RKO (cell line): ENCODE measurements at regions not wholly inside any gene's neighbourhood (a gene's known extent, or its start where the extent isn't known, plus 50 kb on each side); places are given as distances from the start of the nearest gene placed in this dataset.

Source experiments
- DNase-seq: peaks from one replicate; pipeline ENCODE4 v3.0.0-alpha.2; 2016; ENCODE audit warnings: low spot score

DNA sequence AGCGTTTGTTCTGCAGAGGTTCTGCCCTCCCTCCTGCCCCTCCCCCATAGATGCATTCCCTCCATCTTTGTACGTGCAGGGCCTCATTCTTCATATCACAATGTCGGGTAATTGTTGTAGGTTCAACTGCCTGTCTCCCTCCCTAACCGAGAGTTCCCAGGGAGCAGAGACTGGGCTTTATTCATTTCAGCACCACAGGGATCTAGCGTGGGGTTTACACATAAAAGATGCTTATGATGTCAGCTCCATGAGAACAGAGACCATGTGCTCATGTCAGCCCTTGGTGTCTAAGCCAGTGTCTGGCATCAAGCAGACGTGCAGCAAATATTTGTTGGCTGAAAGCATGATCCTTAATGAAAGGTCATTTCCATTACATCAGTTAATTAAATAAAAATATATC lies 298.9 kb upstream of the TRIB2 start:
- no peak for DNase-seq

DNA sequence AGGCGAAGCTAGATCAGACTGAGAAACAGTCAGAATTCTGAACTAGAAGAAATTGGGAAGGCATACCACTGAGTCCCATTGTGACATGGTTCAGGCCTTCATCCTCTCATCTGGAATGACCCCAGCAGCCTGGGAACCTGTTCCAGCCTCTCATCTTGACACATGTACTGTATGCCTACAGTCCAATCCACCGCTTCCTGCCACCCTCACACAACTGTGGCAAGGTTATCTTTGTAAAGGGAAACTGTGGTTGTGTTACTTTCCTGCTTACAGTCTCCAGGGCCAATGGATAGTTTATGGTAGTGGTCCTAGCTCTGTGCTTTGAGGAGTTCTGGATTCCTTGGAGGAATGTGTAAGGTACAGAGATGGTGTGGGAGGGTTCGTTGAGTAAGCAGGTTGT lies 296.9 kb upstream of the TRIB2 start:
- DNase-seq: no peak

DNA sequence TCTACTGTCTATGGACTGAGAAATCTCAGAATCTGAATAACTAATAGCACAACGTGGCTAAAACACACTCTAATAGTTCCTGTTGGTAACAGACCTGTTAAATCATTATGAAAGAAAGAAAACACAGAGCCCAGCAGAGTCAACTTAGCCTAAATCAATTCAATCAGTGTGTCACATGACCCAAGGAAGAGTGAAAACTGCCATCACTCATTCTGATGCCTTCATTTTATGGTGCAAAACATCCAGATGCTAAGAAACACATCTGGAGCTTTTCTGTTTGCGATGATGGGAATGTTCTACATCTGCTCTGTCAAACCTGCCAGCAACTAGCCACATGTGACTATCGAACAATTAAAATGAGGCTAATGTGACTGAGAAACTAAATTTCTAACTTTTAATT lies 295.7 kb upstream of the TRIB2 start:
- no peak for DNase-seq

DNA sequence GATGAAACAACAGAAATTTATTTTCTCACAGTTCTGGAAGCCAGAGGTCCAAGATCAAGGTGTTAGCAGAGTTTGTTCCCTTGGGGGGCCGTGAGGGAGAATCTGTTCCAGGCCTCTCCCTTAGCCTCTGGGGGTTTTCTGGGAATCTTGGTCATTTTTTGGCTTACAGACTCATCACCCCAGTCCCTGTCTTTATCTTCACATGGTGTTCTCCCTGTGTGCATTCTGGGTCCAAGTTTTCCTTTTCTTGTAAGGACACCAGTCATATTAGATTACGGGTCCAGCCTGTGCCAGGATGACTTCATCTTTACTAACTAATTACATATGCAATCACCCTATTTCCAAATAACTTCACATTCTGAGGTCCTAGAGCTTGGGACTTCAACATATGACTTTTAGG lies 292.5 kb upstream of the TRIB2 start:
- DNase-seq: no peak

DNA sequence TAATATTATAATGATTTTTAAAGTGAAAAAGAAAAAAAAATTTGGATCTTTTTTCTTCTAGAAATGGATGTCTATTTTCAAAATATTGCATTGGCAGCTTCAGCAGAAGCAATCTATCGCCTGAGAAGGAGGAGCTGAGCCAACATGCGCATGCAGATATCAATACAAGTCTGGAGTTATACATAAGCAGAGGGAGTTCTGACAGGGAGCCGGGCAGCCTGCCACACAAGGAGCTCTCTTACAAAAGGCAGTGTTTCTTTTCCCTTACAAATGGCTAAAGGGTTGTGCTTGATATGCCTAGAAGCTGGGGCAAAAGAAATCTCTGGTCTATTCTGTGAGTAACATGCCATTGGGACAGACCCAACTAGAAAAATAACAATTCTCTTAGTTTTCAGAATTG lies 291.9 kb upstream of the TRIB2 start:
- DNase-seq: no peak

DNA sequence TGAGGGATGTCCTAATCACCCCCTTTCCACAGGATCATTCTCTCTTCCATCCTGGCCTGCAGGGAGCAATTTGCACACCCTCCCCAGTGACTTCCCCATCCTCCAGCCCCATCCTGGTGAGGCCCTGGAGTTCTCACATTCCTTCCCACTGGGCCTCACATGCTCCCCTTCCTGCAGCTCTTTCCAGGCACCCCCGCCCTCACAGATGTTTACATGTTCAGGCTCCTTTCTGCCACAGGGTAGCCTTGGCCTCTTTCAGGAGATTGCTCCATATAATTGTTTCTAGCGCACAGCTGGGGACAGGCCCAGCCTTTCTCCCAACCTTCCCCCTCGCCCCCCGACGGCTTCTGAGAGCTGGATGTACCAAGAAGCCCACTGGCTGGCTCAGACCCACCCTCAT lies 288.4 kb upstream of the TRIB2 start:
- no peak for DNase-seq

DNA sequence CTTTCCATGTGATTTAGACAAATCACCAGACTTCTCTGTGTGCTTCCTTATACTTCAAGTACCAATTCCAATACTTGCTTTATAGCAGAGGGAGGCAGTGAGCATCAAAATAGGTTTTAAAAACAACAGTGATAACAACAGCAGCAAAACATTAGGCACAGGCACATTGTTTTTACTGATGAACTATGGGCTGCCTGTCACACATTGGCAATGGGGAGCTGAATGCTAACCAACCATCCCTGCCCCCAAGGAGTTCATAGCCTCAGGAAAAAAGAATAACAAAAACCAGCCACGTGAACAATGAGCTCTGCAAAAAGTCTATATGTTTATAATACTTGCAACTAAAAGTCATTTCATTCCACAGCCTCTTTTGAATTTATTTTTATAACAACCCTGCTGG lies 287.9 kb upstream of the TRIB2 start:
- no peak for DNase-seq

DNA sequence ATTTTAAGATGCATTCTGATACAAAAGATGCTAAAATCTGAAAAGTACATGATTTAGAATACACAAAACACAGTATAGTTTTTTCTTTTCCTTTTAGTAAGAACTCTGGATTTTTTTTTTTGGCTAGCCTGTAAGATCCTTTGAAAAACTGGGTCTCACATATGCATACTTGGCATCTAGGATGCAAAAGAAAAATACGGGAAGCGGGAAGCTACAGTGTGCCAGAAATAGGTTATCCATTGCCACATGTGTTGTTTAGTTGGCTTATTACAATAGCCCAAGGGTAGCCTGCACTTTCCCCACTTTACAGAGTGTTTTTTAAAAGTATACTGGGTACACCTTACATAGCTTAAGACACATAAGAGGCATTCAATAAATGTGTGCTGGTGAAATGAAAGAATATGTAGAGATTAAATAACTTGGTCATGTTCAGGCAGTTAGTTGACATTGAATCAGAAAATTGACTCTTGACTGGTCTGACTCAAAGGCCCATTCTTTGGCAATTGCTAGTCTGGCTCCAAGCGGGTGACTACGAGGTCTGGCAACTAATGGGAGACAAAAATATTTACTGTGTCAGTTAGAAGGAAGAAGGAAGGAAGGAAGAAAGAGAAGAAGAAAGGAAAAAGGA lies 286.8 kb upstream of the TRIB2 start:
- peak; percentile 8 for DNase-seq

DNA sequence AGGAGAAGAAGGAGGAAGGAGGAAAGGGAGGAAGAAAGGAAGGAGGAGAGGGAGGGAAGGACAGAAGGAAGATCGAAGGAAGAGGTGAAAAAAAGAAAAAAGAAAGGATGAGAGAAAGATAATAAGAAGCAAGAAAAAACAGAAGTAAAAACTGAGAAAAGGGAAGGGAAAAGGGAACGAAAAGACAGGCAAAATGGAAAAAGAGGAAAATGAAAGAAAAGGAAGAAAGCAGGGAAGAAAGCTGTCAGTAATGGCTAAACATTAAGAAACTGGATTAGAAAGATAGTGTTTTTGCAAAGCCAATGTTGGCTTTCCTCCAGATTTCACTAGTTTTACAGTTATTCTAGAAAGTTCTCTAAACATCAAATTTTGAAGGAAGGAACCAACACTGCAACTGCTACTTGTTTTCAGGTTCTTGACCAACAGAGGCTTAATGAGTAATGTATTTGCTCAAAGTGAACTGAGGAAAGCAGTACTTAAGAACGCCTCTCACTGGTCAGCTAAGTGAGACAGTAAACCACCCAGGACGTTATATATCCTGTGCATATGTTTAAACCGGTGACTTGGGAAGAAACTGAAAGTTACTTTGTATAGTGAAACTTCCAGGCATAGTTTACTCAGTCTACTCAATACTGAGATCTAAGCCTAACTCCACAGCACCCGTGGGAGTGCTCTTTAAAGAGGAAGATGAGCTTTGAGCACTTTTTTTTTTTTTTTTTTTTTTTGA lies 286.2 kb upstream of the TRIB2 start:
- no peak for DNase-seq

DNA sequence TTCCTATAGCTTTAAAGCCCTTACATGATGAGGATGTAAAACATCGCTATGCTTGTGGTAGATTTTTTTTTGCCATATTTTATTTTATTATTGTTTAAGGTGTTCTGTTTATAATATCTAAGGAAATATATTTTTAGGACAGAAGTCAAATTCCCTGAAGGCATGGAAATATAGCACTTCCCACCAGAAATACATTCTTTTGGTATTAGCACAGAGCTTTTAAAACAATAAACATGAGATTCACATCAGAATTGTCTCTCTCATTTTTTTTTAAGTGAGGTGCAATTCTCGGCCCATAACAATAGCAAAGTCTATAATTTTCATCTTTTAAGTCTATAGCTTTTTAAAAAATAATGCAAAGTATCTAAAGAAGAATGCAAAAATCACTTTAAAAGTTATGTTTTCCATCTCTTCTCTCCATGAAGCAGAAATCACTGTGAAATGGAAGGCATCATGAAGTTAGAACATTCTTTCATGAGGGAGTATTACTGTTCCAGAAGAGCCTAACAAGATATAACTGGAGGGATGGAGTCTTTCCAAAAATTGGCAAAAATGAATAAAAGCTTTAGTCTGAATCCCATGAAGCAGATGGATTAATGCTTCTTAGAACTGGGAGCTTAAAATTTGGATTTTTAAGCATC lies 283.6 kb upstream of the TRIB2 start:
- DNase-seq: no peak

DNA sequence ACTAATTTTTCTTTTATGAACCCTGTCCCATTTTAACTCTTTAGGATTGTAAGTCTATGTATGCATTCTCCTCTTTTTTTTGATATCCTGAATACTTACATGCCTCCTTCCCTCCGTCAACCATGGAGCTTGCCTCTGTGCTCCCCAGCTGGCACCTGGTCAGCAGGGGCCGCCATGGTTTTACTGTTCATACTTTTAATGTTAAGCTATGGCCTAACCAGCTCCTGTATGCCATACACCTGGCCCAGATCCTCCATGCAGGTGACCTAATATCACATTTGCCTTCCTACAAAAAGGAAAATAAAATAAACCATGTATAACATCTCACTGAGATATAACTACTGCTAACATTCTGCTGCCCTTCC lies 283.1 kb upstream of the TRIB2 start:
- DNase-seq: no peak

DNA sequence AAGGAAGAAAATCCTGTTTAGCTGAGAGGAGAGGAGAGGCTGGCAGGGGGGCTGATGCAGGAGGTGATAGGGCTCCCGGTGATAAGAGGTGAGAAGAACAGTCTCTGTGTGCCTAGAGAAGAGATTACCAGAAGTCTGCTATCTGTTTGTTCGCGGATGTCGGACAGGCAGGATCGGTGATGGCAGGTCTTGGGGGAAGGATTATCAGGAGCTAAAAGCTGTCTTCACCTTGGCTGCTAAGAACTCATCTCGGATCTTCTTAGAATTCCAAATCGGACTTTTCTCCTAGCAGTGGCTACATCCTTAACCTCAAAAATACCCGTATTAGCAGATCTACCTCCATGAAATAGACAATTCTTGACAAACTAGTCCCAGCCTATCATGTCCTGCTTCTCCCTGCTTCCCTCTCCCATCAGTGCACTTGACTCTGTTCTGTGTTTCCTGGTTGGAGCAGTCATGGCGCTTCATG lies 282.1 kb upstream of the TRIB2 start:
- no peak for DNase-seq

DNA sequence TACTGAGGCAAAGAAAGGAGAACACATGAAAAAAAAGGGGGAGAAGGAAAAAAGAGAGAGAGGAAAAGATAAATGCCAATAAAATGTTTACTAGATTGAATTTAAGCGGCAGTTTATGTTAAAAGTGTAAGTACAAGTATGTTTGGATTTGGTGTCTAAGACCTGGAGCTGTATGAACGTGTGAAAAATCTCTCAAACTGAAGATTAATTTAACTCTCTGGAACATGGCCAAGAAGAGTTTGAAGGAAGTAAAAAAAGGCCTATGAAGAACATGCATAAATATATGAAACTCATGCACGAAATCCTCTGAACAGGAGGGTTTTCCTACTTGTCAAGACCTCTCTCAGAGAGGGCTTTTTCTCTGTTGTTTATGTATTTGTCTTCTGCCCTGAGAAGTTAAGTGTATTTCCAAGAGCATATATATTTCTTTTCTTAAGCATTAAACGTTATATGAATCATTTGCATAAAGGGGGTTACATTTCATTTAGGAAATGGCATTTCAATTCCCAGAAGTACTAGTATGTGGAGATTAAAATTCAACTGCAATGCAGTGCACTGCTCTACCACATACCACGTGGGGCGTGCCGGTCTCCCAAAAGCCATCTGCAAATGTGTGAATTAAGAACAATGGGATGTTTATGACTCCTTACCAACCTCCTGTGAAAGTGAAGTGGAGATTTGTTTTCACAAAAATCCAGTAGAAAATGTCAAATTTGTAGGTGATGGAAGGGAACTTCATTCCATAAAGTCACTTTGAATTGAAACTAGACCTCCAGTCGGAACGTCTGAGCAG lies 281.1 kb upstream of the TRIB2 start:
- no peak for DNase-seq

DNA sequence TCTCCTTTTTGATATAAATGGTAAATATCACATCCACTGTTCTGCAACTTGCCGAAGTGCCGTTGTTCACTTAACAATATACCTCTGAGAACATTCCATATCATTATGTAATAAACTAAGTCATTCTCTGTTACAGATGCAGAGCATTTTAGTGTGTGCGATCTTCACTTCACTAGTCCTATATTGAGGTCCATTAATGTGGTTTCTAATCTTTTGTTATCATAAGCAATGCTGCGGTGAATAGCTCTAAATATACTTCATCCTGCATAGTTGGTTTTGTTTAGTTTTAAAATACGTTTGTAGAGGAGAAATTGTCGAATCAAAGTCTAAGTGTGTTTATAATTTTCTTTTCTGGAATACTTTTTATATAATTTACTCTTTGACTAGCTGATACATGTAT lies 280.3 kb upstream of the TRIB2 start:
- no peak for DNase-seq

DNA sequence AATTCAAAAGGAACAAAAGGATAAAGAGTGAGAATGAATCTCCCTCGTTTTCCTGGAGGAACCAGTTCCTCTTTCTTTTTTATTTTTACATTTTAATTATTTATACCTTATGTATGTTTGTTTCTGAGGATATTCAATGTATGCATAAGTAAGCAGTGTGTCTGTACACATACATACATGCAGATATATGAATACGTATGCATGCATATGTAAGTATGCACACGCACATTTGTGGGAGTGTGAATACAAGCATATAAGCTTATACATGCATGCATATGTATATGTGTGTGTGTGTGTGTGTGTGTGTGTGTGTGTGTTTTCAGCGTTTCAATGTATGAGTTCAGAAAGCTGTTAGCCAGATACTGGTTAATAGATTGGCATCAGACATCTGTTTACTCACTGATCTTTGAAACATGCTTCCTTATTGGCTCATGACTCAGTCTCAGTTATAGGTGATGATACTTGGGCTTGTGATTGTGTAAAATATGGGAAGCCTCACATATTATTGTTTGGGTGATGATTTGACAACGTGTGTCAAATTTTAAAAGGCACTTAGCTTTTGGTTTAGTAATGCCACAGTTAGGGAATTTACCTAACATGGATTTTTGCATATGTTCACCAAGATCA lies 279.7 kb upstream of the TRIB2 start:
- DNase-seq: no peak

DNA sequence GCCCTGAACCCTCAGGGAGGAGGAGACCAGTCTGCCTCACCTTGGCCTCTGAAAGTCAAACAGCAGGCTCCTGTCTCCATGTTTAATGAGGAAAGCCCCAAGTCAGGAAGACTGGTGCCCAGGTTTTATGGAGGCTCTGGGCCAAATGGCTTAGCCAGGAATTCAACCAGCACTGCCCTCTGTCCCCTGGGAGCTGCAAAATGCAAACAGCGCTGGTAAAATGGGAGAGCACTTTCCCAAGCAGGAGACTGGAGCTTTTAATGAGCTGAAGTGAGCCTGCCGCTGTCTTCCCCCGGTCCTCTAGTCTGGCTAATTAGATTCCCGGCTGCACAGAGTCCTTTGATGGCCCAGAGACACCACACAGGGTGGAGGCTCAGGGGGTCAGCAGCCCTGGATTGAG lies 276.0 kb upstream of the TRIB2 start:
- no peak for DNase-seq

DNA sequence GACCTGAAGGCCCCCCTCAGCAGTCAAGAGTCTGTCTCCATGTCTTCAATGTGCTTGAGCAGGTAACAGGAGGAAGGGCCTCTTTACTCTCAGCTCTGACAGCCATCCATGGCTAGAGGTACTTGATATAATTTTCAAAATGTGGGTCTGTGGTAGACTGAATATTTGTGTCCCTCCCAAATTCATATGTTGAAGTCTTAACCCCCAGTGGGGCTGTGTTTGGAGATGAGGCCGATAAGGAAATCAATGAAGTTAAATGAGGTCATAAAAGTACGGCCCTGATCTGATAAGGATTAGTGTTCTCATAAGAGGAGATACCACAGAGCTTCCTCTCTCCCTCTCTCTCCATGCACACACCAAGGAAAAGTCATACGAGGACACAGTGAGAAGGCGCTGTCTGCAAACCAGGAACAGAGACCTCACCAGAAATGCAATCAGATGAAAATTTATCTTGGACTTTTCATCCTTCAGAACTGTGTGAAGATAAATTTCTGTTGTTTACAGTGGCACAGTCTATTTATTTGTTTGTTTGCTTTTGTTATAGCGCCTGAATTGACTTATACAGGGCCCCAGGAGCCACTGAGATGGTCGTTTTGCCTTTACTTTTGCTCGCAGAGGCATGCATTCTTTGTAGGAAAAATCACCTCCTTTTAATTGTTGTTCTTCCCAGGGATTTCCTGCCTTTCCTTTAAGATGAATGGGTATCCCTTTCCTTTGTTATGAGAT lies 274.8 kb upstream of the TRIB2 start:
- no peak for DNase-seq

DNA sequence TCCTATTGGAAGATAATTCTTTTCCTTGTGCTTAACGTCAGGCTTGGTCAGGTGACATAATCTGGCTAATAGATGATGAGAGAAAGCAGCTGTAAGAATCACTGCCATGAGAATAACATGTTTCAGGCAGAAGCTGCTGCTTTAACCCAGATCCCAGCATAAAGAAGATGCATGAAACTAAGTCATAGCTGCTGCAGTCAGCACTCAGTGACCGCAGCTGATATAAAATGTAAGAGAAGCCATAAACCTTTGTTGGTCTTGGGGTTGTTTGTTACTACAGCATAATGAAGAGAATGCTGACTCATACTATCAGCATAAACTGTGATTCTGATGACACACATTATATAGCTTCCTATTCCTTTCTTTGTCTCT lies 274.3 kb upstream of the TRIB2 start:
- DNase-seq: no peak

DNA sequence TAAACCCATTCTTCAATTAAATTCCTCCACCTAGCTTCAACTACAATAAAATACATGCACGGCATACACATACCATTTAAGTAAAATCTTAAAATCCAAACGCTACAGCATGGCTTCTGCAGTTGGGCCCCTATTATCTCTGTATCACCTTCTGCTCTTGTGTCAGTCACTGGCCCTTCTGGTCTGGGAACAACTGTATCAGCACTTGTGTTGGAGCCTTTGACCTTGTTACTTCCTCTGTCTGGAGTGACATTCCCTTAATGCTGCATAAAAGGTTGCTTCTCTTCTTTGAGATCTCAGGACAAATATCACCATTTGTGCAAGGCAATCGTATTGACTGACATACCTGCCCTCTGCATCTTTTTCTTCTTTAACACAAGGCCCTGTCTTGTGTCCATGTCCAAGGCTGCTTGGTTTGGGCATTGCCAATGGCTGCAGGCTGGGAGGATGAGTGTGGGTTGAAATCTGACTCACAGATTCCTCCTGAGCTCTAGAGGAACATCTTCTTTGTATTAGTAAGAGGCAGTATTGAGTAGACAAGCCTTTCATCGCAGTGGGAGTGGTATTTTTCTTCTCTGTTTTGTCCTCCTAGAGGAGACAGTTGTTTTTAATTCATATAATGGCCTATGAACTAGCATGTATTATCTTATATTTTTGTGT lies 267.8 kb upstream of the TRIB2 start:
- no peak for DNase-seq

DNA sequence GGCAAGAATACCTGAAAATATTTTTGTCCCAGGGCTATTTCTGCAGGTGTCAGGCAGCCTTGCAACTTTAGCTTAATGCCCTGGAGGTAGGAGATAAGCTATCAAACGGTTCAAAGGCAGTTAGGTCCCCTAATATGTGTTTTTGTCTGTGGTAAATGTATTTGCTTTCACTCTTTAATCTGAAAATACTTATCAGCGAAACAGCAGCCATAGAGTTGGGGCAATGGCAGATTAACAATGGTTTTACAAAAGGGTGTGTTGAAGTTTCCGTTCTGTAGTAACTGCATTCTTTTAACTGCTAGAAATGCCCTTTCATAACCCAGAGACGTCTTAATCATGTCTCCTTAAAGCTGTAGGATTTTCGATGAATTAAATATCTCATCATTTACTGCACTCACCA lies 265.0 kb upstream of the TRIB2 start:
- DNase-seq: no peak

DNA sequence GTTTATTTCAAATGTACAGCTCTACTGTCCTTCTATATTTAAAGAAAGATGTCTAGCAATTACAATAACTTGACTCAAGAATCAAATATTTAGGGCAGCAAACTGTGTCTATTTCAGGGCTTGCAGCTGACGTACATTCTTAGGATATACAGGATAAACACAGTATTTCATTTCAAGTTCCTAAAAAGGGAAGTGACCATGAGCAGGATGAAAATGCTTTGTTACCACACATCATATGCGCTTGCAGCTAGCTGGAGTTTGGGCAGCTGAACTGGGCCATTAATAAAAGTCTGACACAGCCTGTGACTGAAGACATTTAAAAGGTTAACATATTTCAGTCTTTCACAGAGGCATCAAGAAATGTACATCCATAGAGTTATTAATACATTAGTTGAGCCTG lies 264.6 kb upstream of the TRIB2 start:
- DNase-seq: no peak
